ENCODE measurements at regions not wholly inside any gene's neighbourhood (a gene's known extent, or its start where the extent isn't known, plus 50 kb on each side); places are given as distances from the start of the nearest gene placed in this dataset.

- TF ChIP-seq EP300 (IDR thresholded peaks at IDR 0.05; ENCODE audit: low read depth in 2 of 2, low read length in 2 of 2) (no peak), EP300 (CRISPR knock-in tag; IDR thresholded peaks at IDR 0.05; ENCODE audit: borderline replicate concordance) (no peak), ZNF746 (CRISPR knock-in tag; IDR thresholded peaks at IDR 0.05) (no peak), ETV6 (CRISPR knock-in tag; conservative IDR thresholded peaks at IDR 0.05) (no peak), CBFB (CRISPR knock-in tag; IDR thresholded peaks at IDR 0.05) (no peak), GATAD2A (CRISPR knock-in tag; IDR thresholded peaks at IDR 0.05) (no peak), CTCF (CRISPR knock-in tag; IDR thresholded peaks at IDR 0.05) (no peak), ZNF510 (CRISPR knock-in tag; IDR thresholded peaks at IDR 0.05; ENCODE audit: low read depth) (no peak)
These were observed 411.6 kb downstream of the MATN1 start for GRCh38 chr1:30311749-30312148.
